Effector memory CD8-positive, alpha-beta T cell (primary cell): ENCODE measurements at regions not wholly inside any gene's neighbourhood (a gene's known extent, or its start where the extent isn't known, plus 50 kb on each side); places are given as distances from the start of the nearest gene placed in this dataset.

Source experiments
- ATAC-seq: fragments of 150-1000 bp; cut with Tn5 transposase; replicated peaks from 2 replicates; pipeline ENCODE4 v1.10.0; 2021; ENCODE audit warnings: mild to moderate bottlenecking, moderate library complexity
- DNase-seq, 3 experiments: peaks; one replicate each; pipeline ENCODE4 v3.0.0; 2021
- H3K27ac Mint-ChIP-seq, 2 donors: one replicate each; pipeline ENCODE4 v1.8.0; 2022; ENCODE audit warnings: mild to moderate bottlenecking in 2 of 2, mixed read lengths in 2 of 2, moderate library complexity in 2 of 2
- H3K27me3 Mint-ChIP-seq, 2 donors: one replicate each; pipeline ENCODE4 v1.8.0; 2022; ENCODE audit warnings: mixed read lengths in 2 of 2
- H3K36me3 Mint-ChIP-seq: one replicate; pipeline ENCODE4 v1.8.0; 2022; ENCODE audit warnings: mild to moderate bottlenecking, moderate library complexity, mixed read lengths; ENCODE audit not compliant: insufficient read depth
- H3K4me1 Mint-ChIP-seq, 2 donors: one replicate each; pipeline ENCODE4 v1.8.0; 2022; ENCODE audit warnings: low read depth in 2 of 2, mixed read lengths in 2 of 2
- H3K4me3 Mint-ChIP-seq, 2 donors: one replicate each; pipeline ENCODE4 v1.8.0; 2022; ENCODE audit warnings: mild to moderate bottlenecking in 2 of 2, mixed read lengths in 2 of 2, moderate library complexity in 2 of 2
- H3K9me3 Mint-ChIP-seq, 2 donors: one replicate each; pipeline ENCODE4 v1.8.0; 2022; ENCODE audit warnings: mixed read lengths in 2 of 2

DNA sequence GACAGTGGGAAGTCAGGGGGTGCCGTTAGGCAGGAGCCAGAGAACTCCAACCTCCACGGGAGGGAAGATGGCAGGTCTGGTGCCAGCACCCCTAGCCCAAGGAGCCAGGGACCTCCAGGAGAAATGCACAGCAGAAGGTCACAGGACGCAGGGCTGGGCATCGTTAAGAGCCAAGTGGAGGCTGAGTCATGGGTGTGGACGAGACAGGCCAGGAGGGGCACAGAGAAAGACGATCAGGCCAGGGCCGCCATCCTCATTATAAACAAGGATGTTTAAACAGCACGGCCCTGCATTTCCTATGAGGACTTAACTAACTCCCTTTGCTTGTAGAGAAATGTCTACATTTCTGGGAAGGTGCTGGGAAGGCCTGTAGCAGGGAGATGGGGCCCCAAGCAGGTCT is 77.9 kb upstream of the FZD10 start:
- Mint-ChIP-seq H3K4me3 (no peak overlapping the region), H3K27ac (no peak overlapping the region), H3K27me3 (peaks cover 0 to 25% of the 10 kb centered on the region in 2 donors), H3K4me1 (peaks cover 0 to 3% of the 10 kb centered on the region in 2 donors), H3K9me3 (peaks cover 0 to 13% of the 10 kb centered on the region in 2 donors), H3K36me3 (no peaks in the 10 kb centered on the region)
- DNase-seq (no peak), ATAC-seq (no peak)

DNA sequence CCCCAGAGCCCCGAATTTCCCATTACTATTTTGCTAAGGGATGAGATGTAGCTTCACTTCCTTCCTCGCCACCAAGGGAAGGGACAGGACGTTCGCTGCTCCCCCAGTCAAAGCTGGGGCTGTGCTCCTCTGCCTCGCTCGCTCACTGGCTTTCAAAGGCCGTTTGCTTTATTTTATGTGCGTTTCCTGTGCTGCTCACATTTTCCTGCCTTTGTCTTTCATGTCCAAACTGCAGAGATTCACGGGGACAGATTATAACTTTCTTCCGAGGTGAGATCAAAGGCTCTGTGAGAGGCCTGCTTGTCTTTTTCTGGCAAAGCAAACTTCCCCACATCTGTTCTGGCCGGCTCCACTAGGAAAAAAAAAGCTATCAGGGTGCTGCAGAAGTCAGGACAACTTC is 76.0 kb upstream of the FZD10 start:
- H3K27me3 Mint-ChIP-seq: peaks cover 0 to 25% of the 10 kb centered on the region in 2 donors
- H3K36me3 Mint-ChIP-seq: no peaks in the 10 kb centered on the region
- H3K27ac Mint-ChIP-seq: no peak overlapping the region
- ATAC-seq (no peak), DNase-seq (no peak)
- H3K4me1 Mint-ChIP-seq: peaks cover 0 to 3% of the 10 kb centered on the region in 2 donors
- peaks cover 6 to 20% of the 10 kb centered on the region in 2 donors for H3K9me3 Mint-ChIP-seq
- no peak overlapping the region for H3K4me3 Mint-ChIP-seq

DNA sequence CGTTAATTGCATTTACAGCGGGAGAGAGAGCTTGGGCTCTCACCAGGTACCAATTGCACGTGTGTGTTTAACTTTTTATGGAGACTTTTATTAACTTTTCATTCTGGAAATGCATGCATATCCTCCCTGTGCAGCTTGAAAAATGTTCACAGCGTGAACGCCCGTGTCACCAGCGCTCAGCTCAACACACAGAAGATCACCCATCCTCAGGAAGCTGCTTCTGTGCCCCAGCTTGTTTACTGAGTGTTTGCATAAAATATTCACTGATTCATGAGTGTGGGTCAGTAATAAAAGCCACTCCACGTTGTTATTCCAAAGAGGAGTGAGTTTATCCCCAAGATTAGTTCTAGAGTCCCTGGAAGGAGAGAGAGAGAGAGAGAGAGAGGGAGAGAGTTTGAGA is 75.5 kb upstream of the FZD10 start:
- peaks cover 11 to 25% of the 10 kb centered on the region in 2 donors for H3K9me3 Mint-ChIP-seq
- DNase-seq: no peak
- H3K36me3 Mint-ChIP-seq: no peaks in the 10 kb centered on the region
- H3K27me3 Mint-ChIP-seq: peaks cover 0 to 25% of the 10 kb centered on the region in 2 donors
- H3K4me3 Mint-ChIP-seq: no peak overlapping the region
- peaks cover 0 to 3% of the 10 kb centered on the region in 2 donors for H3K4me1 Mint-ChIP-seq
- no peak overlapping the region for H3K27ac Mint-ChIP-seq
- no peak for ATAC-seq

DNA sequence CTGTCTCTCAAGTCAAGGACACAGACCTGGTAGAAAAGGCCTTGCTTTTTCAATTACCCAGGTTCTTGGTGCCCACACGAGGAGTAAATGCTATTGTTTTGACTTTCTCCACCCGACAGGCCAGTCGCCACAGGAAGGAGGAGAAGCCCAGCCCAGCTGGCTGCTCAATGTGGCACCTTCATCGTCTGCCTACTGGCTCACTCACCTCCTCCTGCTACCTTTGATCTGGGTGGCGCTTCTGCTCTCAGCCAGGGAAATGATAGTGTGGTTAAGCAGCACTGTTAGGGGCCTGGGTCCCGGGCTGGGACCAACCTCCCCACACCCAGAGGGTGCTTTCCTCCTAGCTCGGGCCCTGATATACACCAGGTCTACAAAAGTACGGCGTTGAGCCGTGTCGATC is 75.0 kb upstream of the FZD10 start:
- Mint-ChIP-seq H3K27me3 (peaks cover 0 to 25% of the 10 kb centered on the region in 2 donors), H3K36me3 (no peaks in the 10 kb centered on the region), H3K9me3 (peaks cover 12 to 30% of the 10 kb centered on the region in 2 donors), H3K4me1 (peaks cover 0 to 3% of the 10 kb centered on the region in 2 donors), H3K4me3 (no peak overlapping the region), H3K27ac (no peak overlapping the region)
- ATAC-seq (no peak), DNase-seq (no peak)

DNA sequence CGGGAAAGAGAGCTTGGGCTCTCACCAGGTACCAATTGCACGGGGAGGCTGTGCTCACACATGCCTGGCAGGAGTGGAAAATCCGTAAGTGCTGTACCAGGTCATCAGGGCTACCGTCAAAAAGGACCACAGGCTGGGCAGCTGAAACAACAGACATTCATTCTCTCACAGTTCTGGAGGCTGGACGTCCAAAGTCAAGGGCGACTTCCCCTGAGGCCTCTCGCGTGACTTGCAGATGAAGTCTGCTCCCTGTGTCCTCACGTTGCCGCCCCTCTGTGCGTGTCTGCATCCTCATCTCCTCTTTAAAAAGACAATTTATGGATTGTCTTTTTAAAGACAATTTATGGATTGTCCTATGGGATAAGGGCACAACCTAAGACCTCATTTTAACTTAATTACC is 73.8 kb upstream of the FZD10 start:
- ATAC-seq (no peak), DNase-seq (no peak)
- Mint-ChIP-seq H3K36me3 (no peaks in the 10 kb centered on the region), H3K9me3 (peaks cover 12 to 26% of the 10 kb centered on the region in 2 donors), H3K27ac (no peak overlapping the region), H3K4me3 (no peak overlapping the region), H3K4me1 (peaks cover 0 to 3% of the 10 kb centered on the region in 2 donors), H3K27me3 (peaks cover 0 to 23% of the 10 kb centered on the region in 2 donors)

DNA sequence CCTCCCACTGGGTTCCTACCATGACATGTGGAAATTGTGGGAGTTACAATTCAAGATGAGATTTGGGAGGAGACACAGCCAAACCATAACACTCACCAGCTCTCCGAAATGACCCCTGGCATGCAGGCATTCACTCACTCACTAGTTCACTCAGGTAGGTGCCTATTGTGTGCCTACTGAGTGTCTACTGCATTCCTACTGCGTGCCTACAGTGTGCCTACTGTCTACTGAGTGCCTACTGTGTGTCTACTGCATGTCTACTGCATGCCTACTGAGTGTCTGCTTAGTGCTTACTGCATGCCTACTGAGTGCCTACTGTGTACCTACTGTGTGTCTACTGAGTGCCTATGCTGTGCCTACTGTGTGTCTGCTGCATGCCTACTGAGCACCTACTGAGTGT is 71.7 kb upstream of the FZD10 start:
- no peak for DNase-seq
- no peak overlapping the region for H3K27ac Mint-ChIP-seq
- H3K4me1 Mint-ChIP-seq: peaks cover 0 to 3% of the 10 kb centered on the region in 2 donors
- peaks cover 0 to 9% of the 10 kb centered on the region in 2 donors for H3K27me3 Mint-ChIP-seq
- no peak for ATAC-seq
- no peaks in the 10 kb centered on the region for H3K36me3 Mint-ChIP-seq
- H3K4me3 Mint-ChIP-seq: no peak overlapping the region
- peaks cover 14 to 20% of the 10 kb centered on the region in 2 donors for H3K9me3 Mint-ChIP-seq

DNA sequence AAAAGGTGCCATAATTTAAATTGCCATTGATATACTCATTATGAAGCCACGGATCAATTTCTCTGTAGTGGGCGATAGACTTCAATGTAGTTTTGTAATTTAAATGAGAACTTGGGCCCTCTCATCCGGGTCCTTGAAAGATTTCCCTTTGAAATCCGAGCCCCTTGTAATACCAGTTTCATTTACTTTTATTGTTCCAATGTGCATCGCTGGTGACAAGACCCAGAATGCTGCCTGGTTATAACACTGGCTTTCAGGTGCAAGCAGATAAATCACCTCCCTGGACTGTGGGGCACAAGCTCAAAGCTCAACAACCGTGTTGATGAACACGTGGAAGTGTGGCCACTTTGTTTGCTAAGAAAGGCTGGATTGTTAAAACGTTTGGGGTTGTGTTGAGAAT is 68.9 kb upstream of the FZD10 start:
- DNase-seq: no peak
- no peak overlapping the region for H3K27ac Mint-ChIP-seq
- peaks cover 0 to 6% of the 10 kb centered on the region in 2 donors for H3K27me3 Mint-ChIP-seq
- H3K4me1 Mint-ChIP-seq: no peaks in the 10 kb centered on the region
- H3K9me3 Mint-ChIP-seq: peaks cover 14 to 20% of the 10 kb centered on the region in 2 donors
- no peak overlapping the region for H3K4me3 Mint-ChIP-seq
- ATAC-seq: no peak
- H3K36me3 Mint-ChIP-seq: no peaks in the 10 kb centered on the region

DNA sequence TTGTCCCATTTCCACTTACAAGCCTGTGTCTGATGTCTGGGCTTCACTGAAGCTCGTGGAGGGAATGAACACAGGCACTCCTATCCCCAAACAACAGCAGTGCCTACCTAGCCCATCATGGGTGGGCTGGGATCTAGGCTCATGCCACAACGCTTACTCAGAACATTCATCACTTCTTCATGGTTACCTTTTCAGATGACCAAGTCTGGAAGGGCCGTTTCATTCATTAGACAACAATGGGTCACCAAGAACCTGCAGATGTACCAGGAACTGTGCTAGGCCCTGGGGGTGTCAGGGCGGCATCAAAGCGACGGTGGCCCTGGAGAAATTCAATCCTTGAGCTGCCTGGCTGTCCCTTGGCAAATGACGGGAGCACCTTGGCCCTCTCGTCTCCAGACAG is 64.9 kb upstream of the FZD10 start:
- H3K9me3 Mint-ChIP-seq: peaks cover 2% of the 10 kb centered on the region in 2 donors
- no peak overlapping the region for H3K27ac Mint-ChIP-seq
- ATAC-seq (no peak), DNase-seq (no peak)
- H3K36me3 Mint-ChIP-seq: no peaks in the 10 kb centered on the region
- H3K4me3 Mint-ChIP-seq: no peak overlapping the region
- peaks cover 0 to 6% of the 10 kb centered on the region in 2 donors for H3K27me3 Mint-ChIP-seq
- H3K4me1 Mint-ChIP-seq: no peaks in the 10 kb centered on the region

DNA sequence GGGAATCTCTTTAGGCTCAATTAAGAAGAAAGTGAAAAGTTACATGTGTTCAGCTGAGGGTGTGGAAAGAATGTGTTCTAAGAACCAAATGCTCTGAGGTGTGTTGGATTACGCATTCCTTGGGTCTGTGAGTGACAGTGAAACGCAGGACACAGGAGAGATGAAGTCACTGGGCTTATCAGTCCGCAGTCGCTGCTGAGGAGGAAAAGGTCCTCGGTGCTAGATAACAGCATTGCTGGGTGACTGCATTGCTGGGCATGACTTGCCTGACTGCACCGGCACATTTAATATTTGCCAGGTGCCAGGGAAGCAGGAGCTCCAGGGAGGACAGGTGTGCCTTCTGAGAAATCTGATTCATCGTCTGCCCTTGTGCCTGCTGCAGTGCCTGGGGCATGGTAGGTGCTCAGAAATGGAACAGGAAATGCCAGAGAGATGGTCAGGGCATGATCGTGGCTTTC is 64.4 kb upstream of the FZD10 start:
- Mint-ChIP-seq H3K9me3 (peaks cover 0 to 2% of the 10 kb centered on the region in 2 donors), H3K27ac (no peak overlapping the region), H3K36me3 (no peaks in the 10 kb centered on the region), H3K4me3 (no peak overlapping the region), H3K27me3 (peaks cover 0 to 6% of the 10 kb centered on the region in 2 donors), H3K4me1 (no peaks in the 10 kb centered on the region)
- no peak for ATAC-seq
- no peak for DNase-seq

DNA sequence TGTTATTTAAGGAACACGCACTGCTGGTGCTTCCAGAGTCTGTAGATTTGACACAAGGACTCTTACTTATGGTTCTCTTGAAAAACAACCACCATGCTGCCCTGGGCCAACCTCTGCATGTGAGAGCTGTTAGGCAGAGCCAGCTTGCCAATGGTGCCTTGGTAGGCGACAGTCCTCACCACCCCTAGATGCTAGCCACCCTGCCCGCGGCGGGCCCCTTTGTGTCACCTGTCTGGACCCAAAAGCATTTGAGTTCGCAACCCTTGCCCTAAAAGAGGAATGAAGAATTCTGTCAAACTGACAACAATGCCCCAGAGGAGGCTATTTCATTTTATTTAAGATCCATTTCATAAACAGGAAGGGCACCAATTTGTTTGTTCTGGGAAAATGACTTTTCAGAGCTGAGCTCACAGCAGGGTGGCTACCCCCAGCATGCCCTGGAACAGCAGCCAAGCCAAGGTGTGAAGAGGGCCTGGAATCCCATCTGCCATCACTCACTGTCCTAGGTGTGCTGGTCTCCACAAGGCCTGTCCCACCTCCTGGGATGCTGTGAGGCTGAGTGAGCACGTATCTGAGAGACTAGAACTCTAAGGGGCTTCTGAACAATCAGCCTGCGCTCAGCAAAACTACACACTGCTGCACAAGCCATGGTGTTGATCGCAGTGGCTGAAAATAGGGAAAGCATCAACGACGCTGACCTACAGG is 63.8 kb upstream of the FZD10 start:
- Mint-ChIP-seq H3K4me1 (no peaks in the 10 kb centered on the region), H3K4me3 (no peak overlapping the region), H3K27me3 (peaks cover 0 to 6% of the 10 kb centered on the region in 2 donors), H3K9me3 (peaks cover 0 to 2% of the 10 kb centered on the region in 2 donors), H3K36me3 (no peaks in the 10 kb centered on the region), H3K27ac (no peak overlapping the region)
- ATAC-seq (no peak), DNase-seq (no peak)

DNA sequence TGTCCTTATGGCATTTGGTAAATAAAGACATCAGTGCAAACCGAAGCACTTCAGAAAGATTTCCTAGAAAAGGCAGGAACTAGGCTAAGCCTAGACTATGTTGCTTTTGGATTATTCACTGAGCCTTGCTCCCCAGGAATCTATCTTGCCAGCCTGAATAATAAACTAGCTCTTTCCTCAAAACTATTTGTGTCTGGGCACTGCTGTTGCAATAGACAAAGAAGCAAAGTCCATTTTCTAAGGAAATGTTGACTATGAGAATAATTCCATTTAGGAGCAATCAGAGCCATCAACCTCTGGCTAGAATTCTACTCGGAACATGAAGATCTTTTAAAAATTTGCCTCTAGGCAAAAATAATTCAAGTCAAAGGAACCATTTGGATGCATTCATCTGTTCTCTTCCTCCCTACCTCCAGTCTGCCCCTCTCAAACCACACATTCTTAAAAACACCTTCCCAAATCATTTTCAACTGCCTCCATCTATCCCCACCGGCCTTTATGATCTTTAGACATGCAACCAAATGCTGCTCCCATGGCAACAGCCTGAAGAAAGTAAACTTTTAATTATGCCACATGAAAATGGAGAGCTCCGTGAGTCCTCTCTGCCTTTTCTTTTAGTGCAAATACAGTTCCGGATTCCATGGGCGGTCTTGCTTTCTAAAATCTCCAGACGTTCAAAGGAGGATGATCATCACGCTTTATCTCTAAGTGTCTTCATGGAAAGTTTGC is 61.5 kb upstream of the FZD10 start:
- no peak for DNase-seq
- Mint-ChIP-seq H3K27me3 (peaks cover 0 to 7% of the 10 kb centered on the region in 2 donors), H3K36me3 (no peaks in the 10 kb centered on the region), H3K4me3 (no peak overlapping the region), H3K9me3 (no peaks in the 10 kb centered on the region), H3K27ac (no peak overlapping the region), H3K4me1 (no peaks in the 10 kb centered on the region)
- ATAC-seq: no peak

DNA sequence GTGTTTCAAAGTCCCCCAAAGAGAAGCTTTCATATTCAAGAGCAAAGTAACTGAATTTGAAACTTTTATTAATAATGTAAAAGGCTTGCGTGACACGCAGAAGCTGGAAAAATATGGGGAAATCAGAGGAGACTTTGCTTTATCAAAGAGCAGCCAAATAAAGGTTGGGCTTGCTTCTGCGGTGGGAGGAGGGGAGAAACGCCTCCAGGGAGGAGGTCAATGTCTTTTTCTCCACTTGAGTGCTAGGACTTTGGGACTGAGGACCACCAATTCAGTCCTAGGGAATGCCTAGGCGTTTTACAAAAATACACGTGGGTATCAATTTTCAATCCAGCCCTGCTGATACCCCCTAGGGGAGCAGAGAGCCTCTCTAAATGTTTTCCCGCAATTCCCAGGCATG is 60.9 kb upstream of the FZD10 start:
- no peak for DNase-seq
- H3K27ac Mint-ChIP-seq: no peak overlapping the region
- no peaks in the 10 kb centered on the region for H3K9me3 Mint-ChIP-seq
- no peak overlapping the region for H3K4me3 Mint-ChIP-seq
- peaks cover 0 to 7% of the 10 kb centered on the region in 2 donors for H3K27me3 Mint-ChIP-seq
- H3K4me1 Mint-ChIP-seq: no peaks in the 10 kb centered on the region
- no peaks in the 10 kb centered on the region for H3K36me3 Mint-ChIP-seq
- no peak for ATAC-seq

DNA sequence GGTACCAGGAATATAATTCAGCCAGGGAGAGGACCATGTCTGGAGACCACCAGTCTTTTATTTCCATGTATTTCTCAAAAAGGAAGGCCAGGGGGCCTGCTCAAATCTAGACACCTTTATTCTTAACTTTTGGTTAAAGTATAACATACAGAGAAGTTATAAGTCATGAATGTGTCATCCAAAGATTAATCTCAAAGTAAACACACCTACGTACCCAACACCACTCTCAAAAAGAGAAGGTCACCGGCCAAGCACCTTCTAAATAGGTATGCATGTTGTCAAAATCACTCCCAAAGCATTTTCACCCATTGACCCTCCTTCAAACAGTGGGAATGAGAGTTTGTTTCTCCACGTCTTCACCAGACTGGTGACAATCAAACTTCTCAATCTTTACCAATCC is 60.0 kb upstream of the FZD10 start:
- DNase-seq (no peak), ATAC-seq (no peak)
- no peaks in the 10 kb centered on the region for H3K9me3 Mint-ChIP-seq
- no peaks in the 10 kb centered on the region for H3K4me1 Mint-ChIP-seq
- H3K4me3 Mint-ChIP-seq: no peak overlapping the region
- H3K36me3 Mint-ChIP-seq: no peaks in the 10 kb centered on the region
- peaks cover 0 to 7% of the 10 kb centered on the region in 2 donors for H3K27me3 Mint-ChIP-seq
- H3K27ac Mint-ChIP-seq: no peak overlapping the region

DNA sequence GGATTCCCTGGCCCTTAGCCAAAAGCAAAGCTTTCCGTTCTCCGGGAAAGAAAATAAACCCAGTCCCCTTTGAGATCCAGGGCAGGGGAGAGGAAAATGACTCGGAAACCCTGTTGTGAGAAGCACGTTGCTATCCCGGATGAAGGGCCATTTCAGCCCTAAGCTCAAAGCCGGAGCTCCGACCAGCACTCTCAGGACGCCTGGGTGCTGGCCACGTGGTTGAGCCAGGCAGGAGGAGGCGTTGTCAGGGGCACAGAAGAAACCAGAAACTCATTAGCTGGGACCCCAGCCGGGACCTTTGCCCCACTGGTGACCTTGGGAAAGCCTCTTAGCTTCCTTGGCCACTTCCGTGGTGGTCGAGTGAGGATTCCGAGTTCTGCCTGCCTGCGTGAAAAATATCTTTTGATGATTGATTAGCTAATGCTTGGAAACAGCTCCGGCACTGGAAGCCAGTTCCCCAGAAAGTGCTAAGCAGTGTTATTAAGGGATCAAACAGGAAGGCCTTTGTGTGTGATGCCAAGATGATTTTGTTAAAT is 57.6 kb upstream of the FZD10 start:
- no peak for DNase-seq
- no peak overlapping the region for H3K27ac Mint-ChIP-seq
- H3K9me3 Mint-ChIP-seq: peaks cover 0 to 1% of the 10 kb centered on the region in 2 donors
- no peak for ATAC-seq
- peaks cover 0 to 7% of the 10 kb centered on the region in 2 donors for H3K27me3 Mint-ChIP-seq
- H3K36me3 Mint-ChIP-seq: no peaks in the 10 kb centered on the region
- no peak overlapping the region for H3K4me3 Mint-ChIP-seq
- no peaks in the 10 kb centered on the region for H3K4me1 Mint-ChIP-seq
